Loucy (cell line): ENCODE measurements at regions not wholly inside any gene's neighbourhood (a gene's known extent, or its start where the extent isn't known, plus 50 kb on each side); places are given as distances from the start of the nearest gene placed in this dataset.
"Not testable (repeated sequence)": the region's sequence is repeated elsewhere in the genome, so short reads cannot be mapped to it uniquely, and the experiment has no call there.

Source experiments
- H2AFZ ChIP-seq: fragments of 200-600 bp; sonication (generic); 2 replicates; pipeline ENCODE4 v1.6.0; 2016; ENCODE audit warnings: antibody characterized with exemption, mild to moderate bottlenecking, low read length, moderate library complexity
- H3F3A ChIP-seq: fragments of 200-600 bp; 2 replicates; pipeline ENCODE4 v1.6.0; 2016; ENCODE audit warnings: antibody characterized with exemption, low read depth, mild to moderate bottlenecking
- H3K27me3 ChIP-seq: fragments of 200-600 bp; sonication (generic); 2 replicates; pipeline ENCODE4 v1.6.1; 2014; ENCODE audit warnings: low read length, mild to moderate bottlenecking; ENCODE audit not compliant: insufficient read depth, poor library complexity, severe bottlenecking
- H3K36me3 ChIP-seq: fragments of 200-600 bp; sonication (generic); 2 replicates; pipeline ENCODE4 v1.6.1; 2016; ENCODE audit warnings: low read length; ENCODE audit not compliant: insufficient read depth
- H3K4me1 ChIP-seq: fragments of 200-600 bp; sonication (generic); 2 replicates; pipeline ENCODE4 v1.5.1; 2014; ENCODE audit warnings: low read length, mild to moderate bottlenecking; ENCODE audit not compliant: insufficient read depth, poor library complexity, severe bottlenecking
- H3K4me2 ChIP-seq: fragments of 200-600 bp; sonication (generic); 2 replicates; pipeline ENCODE4 v1.6.0; 2014; ENCODE audit warnings: antibody characterized with exemption, low read length, low read depth, mild to moderate bottlenecking; ENCODE audit not compliant: poor library complexity, severe bottlenecking
- H3K4me3 ChIP-seq: fragments of 200-600 bp; sonication (generic); 2 replicates; pipeline ENCODE4 v1.5.1; 2014; ENCODE audit warnings: low read length, mild to moderate bottlenecking, mixed read lengths; ENCODE audit not compliant: poor library complexity, severe bottlenecking
- H3K79me2 ChIP-seq: fragments of 200-600 bp; sonication (generic); 2 replicates; pipeline ENCODE4 v1.6.1; 2014; ENCODE audit warnings: low read length; ENCODE audit not compliant: insufficient read depth
- H3K9ac ChIP-seq: fragments of 200-600 bp; sonication (generic); 2 replicates; pipeline ENCODE4 v1.6.0; 2014; ENCODE audit warnings: mild to moderate bottlenecking, low read depth, low read length, moderate library complexity; ENCODE audit not compliant: poor library complexity, severe bottlenecking
- H3K9me2 ChIP-seq: fragments of 200-600 bp; sonication (generic); replicated peaks from 2 replicates; pipeline ENCODE4 v1.6.1; 2016; ENCODE audit warnings: low read depth, low read length, mixed read lengths
- H3K9me3 ChIP-seq: fragments of 200-600 bp; sonication (generic); 2 replicates; pipeline ENCODE4 v1.6.1; 2014; ENCODE audit warnings: mild to moderate bottlenecking, antibody characterized with exemption, low read length, low read depth; ENCODE audit not compliant: insufficient read depth
- H4K20me1 ChIP-seq: fragments of 200-600 bp; sonication (generic); 2 replicates; pipeline ENCODE4 v1.6.0; 2014; ENCODE audit warnings: antibody characterized with exemption, low read length, mild to moderate bottlenecking; ENCODE audit not compliant: insufficient read depth, poor library complexity, severe bottlenecking
- EZH2phosphoT487 ChIP-seq: fragments of 200-600 bp; IDR thresholded peaks from 2 replicates; pipeline ENCODE4 v1.6.1; 2018; ENCODE audit warnings: antibody characterized with exemption, mild to moderate bottlenecking, moderate library complexity, borderline replicate concordance
- TF ChIP-seq, protein P1 (sequence below): fragments of 200-600 bp; sonication (generic); conservative IDR thresholded peaks from 2 replicates; pipeline ENCODE4 v1.5.1; 2014; ENCODE audit warnings: mild to moderate bottlenecking, antibody characterized with exemption, low read length

DNA sequence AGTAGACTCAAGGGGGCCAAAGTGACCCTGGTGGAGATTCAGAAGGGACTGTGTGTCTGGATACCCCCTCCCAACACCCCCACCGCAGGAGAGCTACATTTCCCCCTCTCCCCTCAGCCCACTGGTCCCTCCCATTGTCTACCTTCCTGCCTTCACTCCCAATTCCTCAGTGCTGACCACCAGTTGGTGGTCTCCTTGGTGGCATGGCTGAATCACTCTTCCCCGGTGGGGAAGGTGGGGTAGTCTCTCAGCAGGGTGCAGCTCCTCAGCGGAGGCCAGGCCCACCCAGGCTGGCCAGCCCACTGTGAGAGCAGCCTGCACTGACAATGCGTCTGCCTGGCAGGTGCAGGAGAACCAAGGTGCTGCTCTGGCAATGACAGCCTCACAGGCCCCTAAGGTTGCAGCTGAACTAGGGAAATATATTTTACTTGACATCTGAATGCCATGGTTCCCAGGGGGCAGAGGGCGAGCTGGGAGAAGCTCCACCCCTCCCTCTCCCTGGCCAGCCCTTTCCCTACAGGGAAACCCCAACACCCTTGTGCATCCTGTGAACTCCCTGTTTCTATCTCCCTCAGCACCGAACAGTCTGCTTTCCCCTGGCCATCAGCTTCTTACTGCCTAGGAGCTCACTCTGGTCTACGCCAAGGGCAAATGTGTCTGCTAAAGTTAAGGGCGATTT, 62.6 kb upstream of the PAX8 start:
- H3K4me2 ChIP-seq, result no peak overlapping the region
- no peaks in the 10 kb centered on the region for H3K9me2 ChIP-seq
- H3K4me3 ChIP-seq, result no peak overlapping the region
- TF ChIP-seq, protein P1, sequence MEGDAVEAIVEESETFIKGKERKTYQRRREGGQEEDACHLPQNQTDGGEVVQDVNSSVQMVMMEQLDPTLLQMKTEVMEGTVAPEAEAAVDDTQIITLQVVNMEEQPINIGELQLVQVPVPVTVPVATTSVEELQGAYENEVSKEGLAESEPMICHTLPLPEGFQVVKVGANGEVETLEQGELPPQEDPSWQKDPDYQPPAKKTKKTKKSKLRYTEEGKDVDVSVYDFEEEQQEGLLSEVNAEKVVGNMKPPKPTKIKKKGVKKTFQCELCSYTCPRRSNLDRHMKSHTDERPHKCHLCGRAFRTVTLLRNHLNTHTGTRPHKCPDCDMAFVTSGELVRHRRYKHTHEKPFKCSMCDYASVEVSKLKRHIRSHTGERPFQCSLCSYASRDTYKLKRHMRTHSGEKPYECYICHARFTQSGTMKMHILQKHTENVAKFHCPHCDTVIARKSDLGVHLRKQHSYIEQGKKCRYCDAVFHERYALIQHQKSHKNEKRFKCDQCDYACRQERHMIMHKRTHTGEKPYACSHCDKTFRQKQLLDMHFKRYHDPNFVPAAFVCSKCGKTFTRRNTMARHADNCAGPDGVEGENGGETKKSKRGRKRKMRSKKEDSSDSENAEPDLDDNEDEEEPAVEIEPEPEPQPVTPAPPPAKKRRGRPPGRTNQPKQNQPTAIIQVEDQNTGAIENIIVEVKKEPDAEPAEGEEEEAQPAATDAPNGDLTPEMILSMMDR, result no peak
- no peak for TF ChIP-seq EZH2phosphoT487
- no peaks in the 10 kb centered on the region for H3F3A ChIP-seq
- no peaks in the 10 kb centered on the region for H4K20me1 ChIP-seq
- no peak overlapping the region for H2AFZ ChIP-seq
- no peaks in the 10 kb centered on the region for H3K79me2 ChIP-seq
- no peaks in the 10 kb centered on the region for H3K9me3 ChIP-seq
- no peak overlapping the region for H3K9ac ChIP-seq
- H3K36me3 ChIP-seq, result no peaks in the 10 kb centered on the region
- peaks cover 3% of the 10 kb centered on the region for H3K27me3 ChIP-seq
- no peaks in the 10 kb centered on the region for H3K4me1 ChIP-seq

DNA sequence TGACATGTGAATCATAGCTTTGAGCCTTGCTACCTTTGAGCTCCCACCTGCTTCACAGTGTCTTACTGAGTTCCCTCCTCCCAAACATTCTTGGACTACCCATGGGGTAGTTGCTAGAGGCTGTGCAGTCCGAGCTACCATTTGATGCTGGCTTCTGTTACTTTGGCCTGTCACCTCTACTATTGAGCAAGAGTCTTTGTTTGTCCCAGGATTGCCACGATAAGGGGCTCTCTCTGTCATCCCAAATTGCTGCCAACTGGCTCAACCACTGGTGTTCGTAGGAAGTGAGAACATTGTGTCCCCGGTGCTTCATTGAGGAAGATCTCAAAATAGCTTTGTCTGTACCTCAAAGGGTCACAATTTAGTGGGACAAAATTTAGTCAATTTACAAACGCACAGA, 59.1 kb upstream of the PAX8 start:
- H3K9me3 ChIP-seq, result no peaks in the 10 kb centered on the region
- no peaks in the 10 kb centered on the region for H3K36me3 ChIP-seq
- no peak overlapping the region for H3K9ac ChIP-seq
- H4K20me1 ChIP-seq, result no peaks in the 10 kb centered on the region
- no peaks in the 10 kb centered on the region for H3K4me1 ChIP-seq
- no peaks in the 10 kb centered on the region for H3K79me2 ChIP-seq
- H3K9me2 ChIP-seq, result no peaks in the 10 kb centered on the region
- TF ChIP-seq, protein P1, result no peak
- no peak for TF ChIP-seq EZH2phosphoT487
- no peak overlapping the region for H3K4me2 ChIP-seq
- no peaks in the 10 kb centered on the region for H3F3A ChIP-seq
- peaks cover 3% of the 10 kb centered on the region for H3K27me3 ChIP-seq
- no peak overlapping the region for H2AFZ ChIP-seq
- no peak overlapping the region for H3K4me3 ChIP-seq

DNA sequence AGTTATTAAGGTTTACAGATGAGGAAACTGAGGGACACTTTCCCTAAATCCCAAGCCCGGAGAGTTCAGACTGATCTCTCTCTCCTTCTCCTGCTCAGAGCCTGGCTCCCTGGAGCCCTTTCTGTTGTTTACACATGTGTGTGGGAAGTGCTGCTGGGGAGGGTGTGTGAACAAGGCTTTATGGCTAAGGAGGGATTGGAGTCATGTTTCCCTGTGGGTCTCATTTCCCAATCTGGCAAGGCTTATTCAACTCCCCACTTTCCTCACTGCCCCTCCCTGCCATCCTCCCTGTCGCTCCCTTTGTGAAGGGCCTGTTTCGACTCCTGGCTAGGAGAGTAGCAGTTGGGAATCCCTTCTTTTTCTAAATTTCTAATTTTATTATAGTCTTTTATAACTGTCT, 57.3 kb upstream of the PAX8 start:
- H3K4me2 ChIP-seq, H3K9ac ChIP-seq, H3K9me2 ChIP-seq: not testable (repeated sequence)

DNA sequence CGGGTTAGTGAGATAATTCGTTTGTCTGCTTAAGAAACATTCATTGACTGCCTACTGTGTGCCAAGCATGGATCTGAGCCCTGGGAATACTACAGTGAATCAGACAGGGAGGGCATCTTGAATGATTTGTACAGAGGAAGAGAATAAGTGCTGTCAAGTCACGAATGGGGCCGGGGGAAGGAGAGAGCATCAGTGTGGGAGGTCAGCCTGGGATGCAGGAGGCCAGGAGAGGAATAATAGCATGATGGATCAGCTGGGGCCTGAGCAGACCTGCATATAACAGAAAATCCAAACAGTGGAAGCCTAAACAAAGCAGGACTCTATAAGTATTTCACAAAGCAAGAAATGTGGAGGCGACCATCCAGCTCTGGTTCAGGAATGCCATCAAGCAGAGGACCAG, 55.4 kb upstream of the PAX8 start:
- no peaks in the 10 kb centered on the region for H3K79me2 ChIP-seq
- TF ChIP-seq, protein P1, result no peak
- TF ChIP-seq EZH2phosphoT487, result no peak
- no peaks in the 10 kb centered on the region for H3F3A ChIP-seq
- no peaks in the 10 kb centered on the region for H4K20me1 ChIP-seq
- H3K36me3 ChIP-seq, result no peaks in the 10 kb centered on the region
- no peak overlapping the region for H3K4me3 ChIP-seq
- no peaks in the 10 kb centered on the region for H3K4me1 ChIP-seq
- H3K9ac ChIP-seq, result no peak overlapping the region
- no peaks in the 10 kb centered on the region for H3K9me3 ChIP-seq
- H3K4me2 ChIP-seq, result no peak overlapping the region
- H3K27me3 ChIP-seq, result no peaks in the 10 kb centered on the region
- no peaks in the 10 kb centered on the region for H3K9me2 ChIP-seq
- no peak overlapping the region for H2AFZ ChIP-seq

More for the DNA sequence above, 57.3 kb upstream of the PAX8 start:
- H3K79me2 ChIP-seq, H4K20me1 ChIP-seq, H3F3A ChIP-seq, H2AFZ ChIP-seq, H3K36me3 ChIP-seq, H3K9me3 ChIP-seq, H3K27me3 ChIP-seq, H3K4me3 ChIP-seq, H3K4me1 ChIP-seq: not testable (repeated sequence)

DNA sequence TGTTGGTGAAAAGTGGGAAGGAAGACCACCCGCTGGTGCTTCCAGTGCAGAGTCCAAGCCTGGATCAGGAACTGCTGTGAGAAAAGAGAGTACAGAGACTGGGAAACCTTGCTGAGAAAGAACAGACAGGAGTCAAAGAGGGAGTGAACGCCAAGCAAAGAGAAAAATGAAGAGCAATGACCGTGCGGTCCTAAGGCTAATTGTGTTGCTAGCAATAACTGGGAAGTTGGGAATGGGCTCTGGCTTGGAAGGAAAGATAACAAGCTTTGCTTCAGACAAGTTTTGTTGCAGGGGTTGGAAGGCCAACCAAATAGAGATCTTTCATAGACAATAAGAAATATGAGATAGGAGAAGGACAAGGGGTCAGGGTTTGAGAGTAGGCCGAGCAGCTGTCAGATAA, 55.0 kb upstream of the PAX8 start:
- H3K9me3 ChIP-seq, H3K4me2 ChIP-seq, H4K20me1 ChIP-seq, H3K27me3 ChIP-seq, H3K4me3 ChIP-seq, H2AFZ ChIP-seq, H3K36me3 ChIP-seq, H3K79me2 ChIP-seq, H3K4me1 ChIP-seq, H3K9ac ChIP-seq, H3K9me2 ChIP-seq, H3F3A ChIP-seq: not testable (repeated sequence)
